HCT116 (cell line): ENCODE measurements at regions not wholly inside any gene's neighbourhood (a gene's known extent, or its start where the extent isn't known, plus 50 kb on each side); places are given as distances from the start of the nearest gene placed in this dataset.

ENCODE experiments used
- ATAC-seq: fragments of 200-7000 bp; cut with Tn5 transposase; 2 replicates; pipeline ENCODE4 v1.9.1; 2020; ENCODE audit warnings: mild to moderate bottlenecking, moderate library complexity
- BruUV-seq: library from RNA; stranded (reverse); fragments of 400-500 nt; replicated peaks from 2 replicates; lab custom pipeline; 2021; lab: Mats Ljungman, UMichigan
- CTCF ChIA-PET: fragments of 300-600 bp; sonication (Branson Sonifier 250); formaldehyde crosslinking; loops from one replicate; lab custom pipeline; 2021; ENCODE audit warnings: antibody characterized with exemption; lab: Charles Lee
- POLR2A ChIA-PET: fragments of 300-600, 350-600 bp; sonication (Branson Sonifier 250); formaldehyde crosslinking; loops from one replicate; lab custom pipeline; 2021; ENCODE audit warnings: antibody characterized with exemption; lab: Charles Lee
- RAD21 ChIA-PET, 2 experiments: fragments of 300-600 bp; sonication (Branson Sonifier 250); formaldehyde crosslinking; loops; one replicate each; lab custom pipeline; 2023; ENCODE audit warnings: low total read pairs in 2 of 2; ENCODE audit not compliant: uncharacterized antibody in 2 of 2, unreplicated experiment in 2 of 2, low non-redundant PET in 1 of 2; lab: Charles Lee
- DNase-seq: peaks from one replicate; pipeline ENCODE4 v3.0.0-alpha.2; 2010; ENCODE audit warnings: low read depth, low spot score
- H2AFZ ChIP-seq: fragments of 200-600 bp; shearing (Covaris generic), sonication (generic); 2 replicates; pipeline ENCODE4 v1.6.1; 2017; ENCODE audit warnings: low read depth, mixed run types, mixed read lengths, antibody characterized with exemption, low read length; ENCODE audit not compliant: poor library complexity, severe bottlenecking
- H3K27ac ChIP-seq: 2 replicates; pipeline ENCODE4 v1.5.1; 2012; ENCODE audit warnings: low read depth, low read length
- H3K27me3 ChIP-seq: fragments of 200-600 bp; sonication (generic); 2 replicates; pipeline ENCODE4 v1.6.1; 2016; ENCODE audit warnings: mixed run types, low read length, mixed read lengths; ENCODE audit not compliant: insufficient read depth
- H3K36me3 ChIP-seq, 2 experiments: fragments of 200-500 bp in 1 of 2; fragments of 200-600 bp in 1 of 2; sonication (Bioruptor generic) in 1 of 2; sonication (generic) in 1 of 2; 2 replicates each; pipeline versions ENCODE4 v1.5.1 to v1.6.1; 2014 to 2016; ENCODE audit warnings: low read length in 2 of 2, inconsistent platforms in 1 of 2, mixed read lengths in 1 of 2, mixed run types in 1 of 2; ENCODE audit not compliant: insufficient read depth in 2 of 2, control insufficient read depth in 1 of 2
- H3K4me1 ChIP-seq, 2 experiments: fragments of 200-600 bp in 1 of 2; sonication (generic) in 1 of 2; 2 replicates each; pipeline versions ENCODE4 v1.5.1 to v1.6.1; 2012 to 2017; ENCODE audit warnings: low read length in 2 of 2, inconsistent platforms in 1 of 2, mild to moderate bottlenecking in 1 of 2, mixed read lengths in 1 of 2, mixed run types in 1 of 2, moderate library complexity in 1 of 2; ENCODE audit not compliant: insufficient read depth in 2 of 2, control insufficient read depth in 1 of 2
- H3K4me2 ChIP-seq: fragments of 200-600 bp; sonication (generic); 2 replicates; pipeline ENCODE4 v1.6.1; 2017; ENCODE audit warnings: mixed run types, low read length, mixed read lengths
- H3K4me3 ChIP-seq, 2 experiments: fragments of 200-600 bp in 1 of 2; sonication (generic) in 1 of 2; replicated peaks in 1 of 2; 2 replicates each; pipeline ENCODE4 v1.5.1; 2011 to 2016; ENCODE audit warnings: low read length in 2 of 2, control low read depth in 1 of 2, low read depth in 1 of 2, mild to moderate bottlenecking in 1 of 2, mixed read lengths in 1 of 2, mixed run types in 1 of 2
- H3K79me2 ChIP-seq: fragments of 200-600 bp; sonication (generic); 2 replicates; pipeline ENCODE4 v1.6.1; 2017; ENCODE audit warnings: mild to moderate bottlenecking, mixed run types, low read length, moderate library complexity, mixed read lengths; ENCODE audit not compliant: insufficient read depth
- H3K9ac ChIP-seq: fragments of 200-600 bp; sonication (generic); 2 replicates; pipeline ENCODE4 v1.6.1; 2016; ENCODE audit warnings: low read length, mixed read lengths
- H3K9me2 ChIP-seq: fragments of 200-600 bp; sonication (generic), shearing (Covaris generic); 2 replicates; pipeline ENCODE4 v1.6.1; 2017; ENCODE audit warnings: mixed run types, mild to moderate bottlenecking, moderate library complexity; ENCODE audit not compliant: insufficient read depth
- H3K9me3 ChIP-seq, 2 experiments: fragments of 200-500 bp in 1 of 2; fragments of 200-600 bp in 1 of 2; sonication (Bioruptor generic) in 1 of 2; sonication (generic) in 1 of 2; 2 replicates each; pipeline ENCODE4 v1.6.1; 2014 to 2017; ENCODE audit warnings: low read length in 2 of 2, mixed read lengths in 2 of 2, inconsistent platforms in 1 of 2, low read depth in 1 of 2, mild to moderate bottlenecking in 1 of 2, mixed run types in 1 of 2, moderate library complexity in 1 of 2; ENCODE audit not compliant: control insufficient read depth in 1 of 2, insufficient read depth in 1 of 2
- H4K20me1 ChIP-seq: fragments of 200-600 bp; sonication (generic), shearing (Covaris generic); 2 replicates; pipeline ENCODE4 v1.6.1; 2017; ENCODE audit warnings: mixed run types, mild to moderate bottlenecking, moderate library complexity; ENCODE audit not compliant: insufficient read depth
- ATF3 ChIP-seq: IDR thresholded peaks from 2 replicates; pipeline ENCODE4 v1.6.1; 2012
- CBX3 ChIP-seq: IDR thresholded peaks from 2 replicates; pipeline ENCODE4 v1.6.1; 2012; ENCODE audit warnings: low read depth
- CEBPB ChIP-seq: IDR thresholded peaks from 2 replicates; pipeline ENCODE4 v1.6.1; 2012; ENCODE audit warnings: low read depth
- CTCF ChIP-seq, 3 experiments: fragments of 200-600 bp in 1 of 3; sonication (generic) in 1 of 3; IDR thresholded peaks in 2 of 3; conservative IDR thresholded peaks in 1 of 3; 2 replicates each; pipeline ENCODE4 v1.5.1; 2012 to 2017; ENCODE audit warnings: low read depth in 2 of 3, low read length in 2 of 3, antibody characterized with exemption in 1 of 3, borderline replicate concordance in 1 of 3, control low read depth in 1 of 3, mild to moderate bottlenecking in 1 of 3, mixed read lengths in 1 of 3, mixed run types in 1 of 3, moderate library complexity in 1 of 3; ENCODE audit not compliant: insufficient read depth in 1 of 3
- ELF1 ChIP-seq: IDR thresholded peaks from 2 replicates; pipeline ENCODE4 v1.6.1; 2012; ENCODE audit warnings: low read depth, borderline replicate concordance
- EZH2 ChIP-seq: fragments of 200-600 bp; sonication (generic); IDR thresholded peaks from 2 replicates; pipeline ENCODE4 v1.6.1; 2017; ENCODE audit warnings: antibody characterized with exemption, mixed run types
- EZH2phosphoT487 ChIP-seq: fragments of 200-600 bp; IDR thresholded peaks from 2 replicates; pipeline ENCODE4 v1.6.1; 2018; ENCODE audit warnings: antibody characterized with exemption, borderline replicate concordance
- FOSL1 ChIP-seq: IDR thresholded peaks from 2 replicates; pipeline ENCODE4 v1.6.1; 2012; ENCODE audit warnings: low read depth
- MAX ChIP-seq: IDR thresholded peaks from 2 replicates; pipeline ENCODE4 v1.6.1; 2012
- RAD21 ChIP-seq: IDR thresholded peaks from 2 replicates; pipeline ENCODE4 v1.6.1; 2012; ENCODE audit warnings: low read depth, mild to moderate bottlenecking
- REST ChIP-seq: IDR thresholded peaks from 2 replicates; pipeline ENCODE4 v1.6.1; 2012; ENCODE audit warnings: low read depth
- SRF ChIP-seq: IDR thresholded peaks from 2 replicates; pipeline ENCODE4 v1.6.1; 2012; ENCODE audit warnings: low read depth
- TCF7L2 ChIP-seq: IDR thresholded peaks from 2 replicates; pipeline ENCODE4 v1.7.0; 2011; ENCODE audit warnings: borderline replicate concordance, inconsistent platforms; ENCODE audit not compliant: insufficient read depth, insufficient read length; ENCODE audit errors: extremely low read depth
- YY1 ChIP-seq: IDR thresholded peaks from 2 replicates; pipeline ENCODE4 v1.6.1; 2011; ENCODE audit warnings: low read length, low read depth, moderate library complexity, mild to moderate bottlenecking; ENCODE audit not compliant: insufficient replicate concordance; ENCODE audit errors: extremely low read depth
- ZBTB33 ChIP-seq: IDR thresholded peaks from 2 replicates; pipeline ENCODE4 v1.6.1; 2011; ENCODE audit warnings: mild to moderate bottlenecking, low read length, moderate library complexity; ENCODE audit not compliant: insufficient replicate concordance; ENCODE audit errors: extremely low read depth
- ZFX ChIP-seq: fragments of 450-650 bp; IDR thresholded peaks from 2 replicates; pipeline ENCODE4 v1.6.1; 2017
- ZNF274 ChIP-seq: fragments of 200-500 bp; sonication (Bioruptor generic); IDR thresholded peaks from 2 replicates; pipeline ENCODE4 v1.6.1; 2014; ENCODE audit warnings: mild to moderate bottlenecking, low read depth, low read length, inconsistent platforms
- intact Hi-C: fragments of 100-400 bp; cut with micrococcal nuclease; formaldehyde crosslinking; loops from 2 replicates; pipeline ENCODE4 v1.10.0; 2022

- CTCF ChIA-PET, result no interaction called here
- H3K4me3 ChIP-seq, result no peak overlapping the region
- RAD21 ChIA-PET, result no interaction called here
- DNase-seq (no peak), ATAC-seq (no peak)
- no peak overlapping the region for H3K9ac ChIP-seq
- no peak overlapping the region for H3K27ac ChIP-seq
- peaks cover 11% of the 10 kb centered on the region for H3K27me3 ChIP-seq
- no TSS peak for BruUV-seq
- H4K20me1 ChIP-seq, result no peaks in the 10 kb centered on the region
- intact Hi-C loops, result no loop called here
- no peaks in the 10 kb centered on the region for H3K4me1 ChIP-seq
- H2AFZ ChIP-seq, result no peak overlapping the region
- H3K9me2 ChIP-seq, result no peaks in the 10 kb centered on the region
- no peaks in the 10 kb centered on the region for H3K36me3 ChIP-seq
- H3K4me2 ChIP-seq, result no peak overlapping the region
- no peaks in the 10 kb centered on the region for H3K9me3 ChIP-seq
- no peak for TF ChIP-seq SRF
- TF ChIP-seq CTCF (IDR thresholded peaks at IDR 0.05 in 2 of 3, conservative IDR thresholded peaks at IDR 0.05 in 1 of 3; ENCODE audit: borderline replicate concordance in 1 of 3, insufficient read depth in 1 of 3, low read depth in 2 of 3, low read length in 2 of 3), result no peak
- TF ChIP-seq RAD21, result no peak
- TF ChIP-seq FOSL1, result no peak
- no peak for TF ChIP-seq ZBTB33
- TF ChIP-seq MAX, result no peak
- no peak for TF ChIP-seq REST
- TF ChIP-seq YY1, result no peak
- TF ChIP-seq CEBPB, result no peak
- TF ChIP-seq ZNF274, result no peak
- TF ChIP-seq CBX3, result no peak
- TF ChIP-seq EZH2, result no peak
- TF ChIP-seq ELF1, result no peak
- no peak for TF ChIP-seq EZH2phosphoT487
- no peak for TF ChIP-seq ATF3
- no peak for TF ChIP-seq TCF7L2
- TF ChIP-seq ZFX, result no peak
- POLR2A ChIA-PET, result no interaction called here
- no peaks in the 10 kb centered on the region for H3K79me2 ChIP-seq
Measured at GRCh38 chr20:16661756-16662155, 68.1 kb upstream of the SNRPB2 start.
